ENCODE measurements at regions not wholly inside any gene's neighbourhood (a gene's known extent, or its start where the extent isn't known, plus 50 kb on each side); places are given as distances from the start of the nearest gene placed in this dataset.

DNA sequence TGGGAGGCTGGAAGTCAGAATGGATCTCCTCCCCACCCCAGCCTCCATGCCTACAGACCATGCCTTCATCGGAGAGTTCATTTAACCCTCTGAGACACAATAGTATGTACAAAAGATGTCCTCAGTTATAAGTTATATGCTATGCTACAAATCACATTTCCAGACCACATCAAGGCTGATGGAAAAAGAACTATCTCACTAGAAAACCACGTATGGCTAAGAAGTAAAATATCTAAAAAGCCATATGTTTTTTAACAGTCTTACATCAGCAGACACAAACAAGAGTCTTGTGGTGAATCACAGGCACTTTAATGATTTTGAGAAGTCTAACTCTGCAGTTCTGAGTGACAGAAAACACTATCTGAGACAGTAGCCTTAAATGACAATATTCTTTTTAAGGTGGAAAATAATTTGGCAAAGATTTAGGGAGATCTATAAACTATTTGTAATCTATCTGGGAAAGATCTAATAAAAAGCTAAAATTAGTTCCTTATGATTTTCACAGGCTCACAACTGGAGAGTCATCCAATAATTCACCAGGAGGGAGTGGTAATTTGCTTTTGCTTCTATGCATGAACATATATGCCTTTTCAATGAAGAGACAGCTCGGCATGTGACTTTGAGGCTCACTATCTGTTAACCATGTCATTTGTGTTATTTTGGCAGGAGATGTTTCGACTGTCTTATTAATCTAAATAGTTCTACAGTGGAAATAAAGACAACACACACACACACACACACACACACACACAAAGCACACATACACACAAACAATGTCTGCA, 197.5 kb downstream of the IRS1 start:
- DNase-seq (ENCODE audit: low spot score) = no peak
- peaks cover 6% of the 10 kb centered on the region for H3K27me3 Mint-ChIP-seq (ENCODE audit: low read depth)
- no peaks in the 10 kb centered on the region for H3K4me1 Mint-ChIP-seq (ENCODE audit: low read depth)
- no peak overlapping the region for H3K27ac Mint-ChIP-seq
- no peaks in the 10 kb centered on the region for H3K9me3 Mint-ChIP-seq
- no peak overlapping the region for H3K4me3 Mint-ChIP-seq
- no peaks in the 10 kb centered on the region for H3K36me3 Mint-ChIP-seq (ENCODE audit: low read depth)

DNA sequence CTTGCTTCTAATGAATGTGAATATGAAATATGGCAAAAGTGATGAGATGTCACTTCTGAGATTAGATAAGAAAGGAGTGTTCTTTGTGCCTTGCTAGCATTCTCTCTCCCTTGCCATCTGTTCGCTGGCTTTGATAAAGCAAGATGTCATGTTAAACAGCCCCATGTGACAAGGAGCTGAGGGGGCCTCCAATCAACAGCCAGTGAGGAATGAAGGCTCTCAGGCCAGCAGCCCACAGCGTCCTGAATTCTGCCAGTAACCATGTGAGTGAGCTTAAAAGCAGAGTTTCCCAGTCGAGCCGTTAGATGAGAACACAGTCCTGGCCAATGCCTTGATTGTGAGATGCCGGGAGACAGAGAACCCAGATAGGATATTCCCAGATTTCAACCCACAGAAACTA, 198.8 kb downstream of the IRS1 start:
- DNase-seq (ENCODE audit: low spot score) = no peak
- peaks cover 6% of the 10 kb centered on the region for H3K27me3 Mint-ChIP-seq (ENCODE audit: low read depth)
- H3K36me3 Mint-ChIP-seq (ENCODE audit: low read depth) = no peaks in the 10 kb centered on the region
- no peak overlapping the region for H3K4me3 Mint-ChIP-seq
- no peak overlapping the region for H3K27ac Mint-ChIP-seq
- no peaks in the 10 kb centered on the region for H3K4me1 Mint-ChIP-seq (ENCODE audit: low read depth)
- peaks cover 5% of the 10 kb centered on the region for H3K9me3 Mint-ChIP-seq

DNA sequence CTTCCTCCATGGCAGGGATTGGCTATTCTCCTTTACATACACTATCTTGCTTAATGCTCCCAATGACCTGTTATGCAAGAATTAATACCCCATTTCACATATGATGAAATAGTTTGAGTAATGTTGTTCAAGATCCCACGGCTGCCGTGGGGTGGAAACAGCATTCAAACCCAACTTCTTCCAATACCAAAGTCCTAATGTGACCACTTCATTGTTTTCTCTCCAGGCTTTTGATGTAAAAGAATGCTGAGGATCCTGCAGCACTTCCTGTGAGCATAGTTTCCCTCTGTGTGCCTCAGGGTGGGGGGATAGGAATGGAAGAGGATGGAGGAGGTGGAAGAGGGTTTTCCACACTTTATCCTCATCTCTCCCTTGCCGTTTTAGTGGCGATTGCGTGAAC, 199.4 kb downstream of the IRS1 start:
- Mint-ChIP-seq H3K27ac (no peak overlapping the region), H3K4me1 (ENCODE audit: low read depth) (no peaks in the 10 kb centered on the region), H3K36me3 (ENCODE audit: low read depth) (no peaks in the 10 kb centered on the region), H3K9me3 (peaks cover 5% of the 10 kb centered on the region), H3K27me3 (ENCODE audit: low read depth) (peaks cover 6% of the 10 kb centered on the region), H3K4me3 (no peak overlapping the region)
- DNase-seq (ENCODE audit: low spot score) = no peak

DNA sequence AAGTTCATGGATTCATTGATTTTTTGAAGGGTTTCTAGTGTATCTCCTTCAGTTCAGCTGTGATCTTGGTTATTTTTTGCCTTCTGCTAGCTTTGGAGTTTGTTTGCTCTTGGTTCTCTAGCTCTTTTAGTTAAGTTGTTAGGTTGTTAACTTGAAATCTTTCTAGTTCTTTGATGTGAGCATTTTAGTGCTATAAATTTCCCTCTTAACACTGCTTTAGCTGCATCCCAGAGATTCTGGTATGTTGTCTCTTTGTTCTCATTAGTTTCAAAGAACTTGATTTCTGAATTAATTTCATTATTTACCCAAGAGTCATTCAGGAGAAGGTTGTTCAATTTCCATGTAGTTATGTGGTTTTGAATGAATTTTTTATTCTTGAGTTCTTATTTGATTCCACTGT, 210.6 kb downstream of the IRS1 start:
- no peak for DNase-seq (ENCODE audit: low spot score)
- H3K36me3 Mint-ChIP-seq (ENCODE audit: low read depth) = no peaks in the 10 kb centered on the region
- no peaks in the 10 kb centered on the region for H3K4me1 Mint-ChIP-seq (ENCODE audit: low read depth)
- H3K27ac Mint-ChIP-seq = no peak overlapping the region
- H3K4me3 Mint-ChIP-seq = no peak overlapping the region
- H3K9me3 Mint-ChIP-seq = peaks cover 4% of the 10 kb centered on the region
- H3K27me3 Mint-ChIP-seq (ENCODE audit: low read depth) = no peaks in the 10 kb centered on the region

DNA sequence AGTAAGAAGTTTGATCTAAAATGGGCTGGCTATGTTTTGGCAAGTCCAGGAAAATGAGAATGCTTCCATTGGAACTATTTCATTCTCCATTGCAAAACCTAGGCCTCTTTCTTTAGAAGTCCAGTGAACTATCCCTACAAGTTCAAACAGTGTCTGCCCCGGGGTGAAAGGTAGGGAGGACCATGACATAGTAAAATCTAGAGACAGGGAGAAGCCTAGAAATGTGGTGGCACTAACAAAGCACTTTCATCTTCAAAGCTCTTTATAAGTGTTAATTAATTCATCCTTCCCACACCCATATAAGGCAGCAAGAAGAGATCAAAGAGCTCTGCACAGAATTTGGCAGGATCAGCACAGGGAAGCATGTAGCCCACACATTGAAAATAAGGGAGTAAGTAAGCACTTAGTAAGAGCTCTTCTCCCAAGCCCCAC, 214.5 kb downstream of the IRS1 start:
- Mint-ChIP-seq H3K27me3 (ENCODE audit: low read depth) (peaks cover 7% of the 10 kb centered on the region), H3K27ac (no peak overlapping the region), H3K4me3 (no peak overlapping the region), H3K9me3 (no peaks in the 10 kb centered on the region), H3K4me1 (ENCODE audit: low read depth) (no peaks in the 10 kb centered on the region), H3K36me3 (ENCODE audit: low read depth) (no peaks in the 10 kb centered on the region)
- DNase-seq (ENCODE audit: low spot score) = no peak

DNA sequence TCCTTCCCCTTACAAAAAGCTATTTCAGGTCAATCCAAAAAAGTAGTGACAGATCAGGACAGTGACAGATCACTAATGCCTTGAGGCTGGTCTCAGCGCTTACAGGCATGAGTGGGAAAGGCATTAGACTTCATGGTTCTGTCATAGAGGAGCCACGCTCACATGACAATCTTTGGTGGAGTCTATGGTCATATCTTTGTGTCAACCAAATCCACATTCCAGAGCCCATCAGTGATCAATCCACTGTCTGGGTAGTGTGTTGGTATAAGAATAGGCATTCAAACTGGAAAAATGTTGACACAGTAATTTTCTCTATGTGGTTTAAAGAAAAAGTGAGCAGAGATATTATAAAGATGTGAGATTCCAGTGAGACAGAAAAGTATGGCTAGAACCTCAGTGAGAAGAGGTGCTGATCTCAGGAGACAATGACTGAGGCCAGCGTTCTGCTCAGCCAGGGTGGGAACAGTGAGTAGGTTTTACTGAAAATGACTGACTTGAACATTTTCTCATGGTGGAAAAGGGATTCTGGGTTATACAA, 215.0 kb downstream of the IRS1 start:
- Mint-ChIP-seq H3K27ac (no peak overlapping the region), H3K4me3 (no peak overlapping the region), H3K4me1 (ENCODE audit: low read depth) (no peaks in the 10 kb centered on the region), H3K27me3 (ENCODE audit: low read depth) (peaks cover 7% of the 10 kb centered on the region), H3K36me3 (ENCODE audit: low read depth) (no peaks in the 10 kb centered on the region), H3K9me3 (no peaks in the 10 kb centered on the region)
- no peak for DNase-seq (ENCODE audit: low spot score)

DNA sequence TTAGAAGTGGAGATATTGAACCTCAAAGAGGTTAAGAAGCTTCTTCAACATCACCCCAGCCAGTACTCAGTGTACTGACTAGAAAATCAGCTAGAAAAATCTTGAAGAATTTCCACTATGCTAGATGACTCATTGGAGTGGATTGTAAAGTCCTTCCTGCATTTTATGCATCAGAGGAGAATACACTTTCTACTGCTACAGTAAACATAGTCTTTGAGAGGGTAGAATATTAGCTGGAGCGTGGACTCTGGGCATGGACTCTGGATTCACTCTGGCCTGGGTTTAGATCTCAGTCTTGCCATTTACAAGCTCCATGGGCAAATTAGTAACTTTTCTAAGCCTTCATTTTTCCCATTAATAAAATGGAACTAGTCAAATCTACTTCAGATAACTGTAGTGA, 215.9 kb downstream of the IRS1 start:
- Mint-ChIP-seq H3K9me3 (no peaks in the 10 kb centered on the region), H3K36me3 (ENCODE audit: low read depth) (no peaks in the 10 kb centered on the region), H3K27me3 (ENCODE audit: low read depth) (peaks cover 7% of the 10 kb centered on the region), H3K4me1 (ENCODE audit: low read depth) (no peaks in the 10 kb centered on the region), H3K4me3 (no peak overlapping the region), H3K27ac (no peak overlapping the region)
- DNase-seq (ENCODE audit: low spot score) = no peak

DNA sequence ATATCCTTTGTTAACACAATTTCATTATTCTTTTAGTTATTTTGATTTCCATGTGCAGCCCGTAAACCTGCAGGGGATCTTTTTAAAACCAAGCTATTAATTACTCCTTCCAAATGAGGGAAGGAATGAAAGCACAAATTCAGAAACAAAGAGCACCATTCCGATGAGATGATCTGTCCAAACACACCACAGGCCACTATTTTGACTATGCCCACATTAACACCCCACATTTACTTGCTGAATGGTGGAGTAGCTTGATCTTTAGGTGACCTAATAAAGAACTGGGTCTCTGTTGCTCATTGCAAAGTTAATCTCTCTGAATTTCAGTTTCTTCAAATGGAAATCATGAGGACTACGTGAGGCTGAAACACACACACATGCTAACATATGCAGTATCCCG, 218.0 kb downstream of the IRS1 start:
- DNase-seq (ENCODE audit: low spot score) = no peak
- H3K4me1 Mint-ChIP-seq (ENCODE audit: low read depth) = no peaks in the 10 kb centered on the region
- H3K27ac Mint-ChIP-seq = no peak overlapping the region
- H3K4me3 Mint-ChIP-seq = no peak overlapping the region
- H3K36me3 Mint-ChIP-seq (ENCODE audit: low read depth) = no peaks in the 10 kb centered on the region
- H3K9me3 Mint-ChIP-seq = no peaks in the 10 kb centered on the region
- peaks cover 7% of the 10 kb centered on the region for H3K27me3 Mint-ChIP-seq (ENCODE audit: low read depth)

DNA sequence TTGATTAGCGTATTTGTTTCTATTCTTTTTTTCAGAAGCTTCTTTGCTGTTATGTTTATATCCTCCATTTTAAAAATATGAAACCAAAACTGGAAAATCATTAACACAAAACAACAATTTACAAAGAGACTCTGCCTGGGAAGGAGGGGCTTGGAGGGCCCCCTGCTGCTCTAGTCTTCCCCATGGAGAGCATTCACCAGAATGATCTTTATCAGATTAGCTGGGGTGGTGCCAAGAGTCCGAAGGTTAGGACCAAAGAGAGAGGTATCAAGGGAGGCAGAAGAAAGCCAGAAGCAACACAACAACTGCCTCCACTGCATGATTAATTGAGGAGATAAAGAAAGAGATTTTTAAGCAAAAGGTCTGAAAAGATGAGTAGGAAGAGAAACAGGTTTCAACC, 218.6 kb downstream of the IRS1 start:
- Mint-ChIP-seq H3K27me3 (ENCODE audit: low read depth) (peaks cover 7% of the 10 kb centered on the region), H3K4me1 (ENCODE audit: low read depth) (no peaks in the 10 kb centered on the region), H3K27ac (no peak overlapping the region), H3K9me3 (no peaks in the 10 kb centered on the region), H3K4me3 (no peak overlapping the region), H3K36me3 (ENCODE audit: low read depth) (no peaks in the 10 kb centered on the region)
- no peak for DNase-seq (ENCODE audit: low spot score)

DNA sequence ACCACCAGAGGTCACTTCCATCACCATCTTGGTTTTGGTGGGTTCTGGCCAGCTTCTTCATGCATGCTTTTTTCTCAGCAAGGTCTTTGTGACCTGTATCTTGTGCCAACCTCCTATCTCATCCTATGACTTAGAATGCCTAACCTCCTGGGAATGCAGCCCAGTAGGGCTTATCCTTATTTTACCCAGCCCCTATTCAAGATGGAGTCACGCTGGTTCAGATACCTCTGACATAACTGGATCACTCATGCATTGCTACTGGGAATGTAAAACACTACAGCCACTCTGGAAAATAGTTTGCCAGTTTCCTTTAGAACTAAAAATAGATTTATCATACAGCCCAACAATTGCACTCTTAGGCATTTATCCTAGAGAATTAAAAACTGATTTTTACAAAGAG, 219.2 kb downstream of the IRS1 start:
- Mint-ChIP-seq H3K27ac (no peak overlapping the region), H3K9me3 (no peaks in the 10 kb centered on the region), H3K36me3 (ENCODE audit: low read depth) (no peaks in the 10 kb centered on the region), H3K4me3 (no peak overlapping the region), H3K27me3 (ENCODE audit: low read depth) (peaks cover 7% of the 10 kb centered on the region), H3K4me1 (ENCODE audit: low read depth) (no peaks in the 10 kb centered on the region)
- DNase-seq (ENCODE audit: low spot score) = no peak

DNA sequence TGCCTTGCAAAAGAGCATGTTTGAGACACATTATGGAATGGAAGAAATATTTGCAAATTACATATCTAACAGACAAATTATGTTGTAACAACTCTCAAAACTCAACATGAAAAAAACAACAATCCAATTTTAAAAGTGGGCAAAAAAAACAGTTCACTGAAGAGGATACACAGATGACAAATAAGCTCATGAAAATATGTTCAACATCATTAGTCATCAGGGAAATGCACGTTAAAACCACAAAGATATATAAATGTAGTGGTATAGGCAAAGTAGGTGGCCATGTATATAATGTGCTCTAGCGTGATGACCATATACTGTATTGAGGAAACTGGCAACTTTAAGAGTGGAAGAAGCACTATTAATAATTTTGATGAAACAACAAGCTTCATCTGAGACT, 220.1 kb downstream of the IRS1 start:
- no peak for DNase-seq (ENCODE audit: low spot score)
- no peak overlapping the region for H3K4me3 Mint-ChIP-seq
- no peak overlapping the region for H3K27ac Mint-ChIP-seq
- no peaks in the 10 kb centered on the region for H3K36me3 Mint-ChIP-seq (ENCODE audit: low read depth)
- H3K4me1 Mint-ChIP-seq (ENCODE audit: low read depth) = no peaks in the 10 kb centered on the region
- H3K9me3 Mint-ChIP-seq = no peaks in the 10 kb centered on the region
- H3K27me3 Mint-ChIP-seq (ENCODE audit: low read depth) = peaks cover 7% of the 10 kb centered on the region

DNA sequence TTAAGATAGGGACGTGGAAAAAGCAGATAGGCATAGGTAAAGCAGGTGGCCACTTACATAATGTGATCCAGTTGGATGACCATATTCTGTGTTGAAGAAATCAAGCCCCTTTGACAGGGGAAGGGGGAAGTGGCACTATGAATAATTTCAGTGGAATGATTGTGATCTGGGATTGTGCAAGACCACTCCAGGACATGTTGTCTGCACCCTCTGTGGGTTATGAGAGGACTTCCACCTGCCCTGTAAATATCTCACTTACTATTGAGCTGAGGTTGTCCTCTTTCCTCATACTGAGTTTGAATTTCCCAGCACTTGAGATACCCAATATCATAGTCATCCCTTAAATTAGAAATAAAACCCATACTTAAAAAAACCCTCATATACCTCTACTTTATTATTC, 220.7 kb downstream of the IRS1 start:
- no peaks in the 10 kb centered on the region for H3K36me3 Mint-ChIP-seq (ENCODE audit: low read depth)
- no peak overlapping the region for H3K4me3 Mint-ChIP-seq
- H3K27me3 Mint-ChIP-seq (ENCODE audit: low read depth) = peaks cover 7% of the 10 kb centered on the region
- H3K27ac Mint-ChIP-seq = no peak overlapping the region
- DNase-seq (ENCODE audit: low spot score) = no peak
- H3K9me3 Mint-ChIP-seq = no peaks in the 10 kb centered on the region
- no peaks in the 10 kb centered on the region for H3K4me1 Mint-ChIP-seq (ENCODE audit: low read depth)

DNA sequence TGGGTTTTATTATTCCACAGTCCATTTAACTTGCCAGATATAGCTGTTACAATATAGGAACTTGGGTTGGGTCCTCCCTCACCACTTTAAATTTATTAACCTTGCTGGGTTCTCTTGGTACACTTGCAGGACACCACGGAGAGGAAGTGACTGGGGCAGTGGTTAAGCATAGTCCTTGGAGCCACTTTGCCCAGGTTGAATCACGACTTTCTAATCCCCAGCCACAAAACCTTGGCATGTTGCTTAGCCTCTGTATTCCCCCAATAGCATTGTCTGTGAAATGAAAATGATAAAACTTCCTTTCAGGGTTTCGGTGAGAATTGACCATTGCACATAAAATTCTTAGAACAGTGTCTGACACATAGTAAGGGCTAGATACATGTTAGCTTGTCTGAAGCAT, 221.2 kb downstream of the IRS1 start:
- Mint-ChIP-seq H3K9me3 (no peaks in the 10 kb centered on the region), H3K4me3 (no peak overlapping the region), H3K27ac (no peak overlapping the region), H3K36me3 (ENCODE audit: low read depth) (no peaks in the 10 kb centered on the region), H3K4me1 (ENCODE audit: low read depth) (no peaks in the 10 kb centered on the region), H3K27me3 (ENCODE audit: low read depth) (peaks cover 5% of the 10 kb centered on the region)
- DNase-seq (ENCODE audit: low spot score) = no peak

DNA sequence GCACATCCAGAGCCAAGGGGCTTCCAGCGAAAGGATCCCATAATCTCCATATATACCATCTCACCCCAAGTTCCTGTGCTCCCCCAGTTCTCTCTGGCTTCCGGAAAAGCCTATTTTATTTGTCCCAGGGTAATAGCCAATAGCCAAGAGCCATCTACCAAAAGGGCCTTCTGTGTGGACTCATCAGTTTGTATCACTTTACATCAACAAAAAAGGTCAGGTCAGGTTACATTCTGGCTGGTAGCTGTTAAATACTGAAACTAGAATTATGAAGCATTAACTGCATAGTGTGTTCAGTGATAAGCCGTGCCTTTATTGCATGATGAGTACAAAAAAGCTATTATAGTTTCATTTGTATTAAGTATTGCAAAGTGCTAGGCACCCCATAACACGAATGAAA, 223.7 kb downstream of the IRS1 start:
- no peak for DNase-seq (ENCODE audit: low spot score)
- H3K4me1 Mint-ChIP-seq (ENCODE audit: low read depth) = no peaks in the 10 kb centered on the region
- H3K4me3 Mint-ChIP-seq = no peak overlapping the region
- no peaks in the 10 kb centered on the region for H3K27me3 Mint-ChIP-seq (ENCODE audit: low read depth)
- H3K36me3 Mint-ChIP-seq (ENCODE audit: low read depth) = no peaks in the 10 kb centered on the region
- no peaks in the 10 kb centered on the region for H3K9me3 Mint-ChIP-seq
- H3K27ac Mint-ChIP-seq = no peak overlapping the region

DNA sequence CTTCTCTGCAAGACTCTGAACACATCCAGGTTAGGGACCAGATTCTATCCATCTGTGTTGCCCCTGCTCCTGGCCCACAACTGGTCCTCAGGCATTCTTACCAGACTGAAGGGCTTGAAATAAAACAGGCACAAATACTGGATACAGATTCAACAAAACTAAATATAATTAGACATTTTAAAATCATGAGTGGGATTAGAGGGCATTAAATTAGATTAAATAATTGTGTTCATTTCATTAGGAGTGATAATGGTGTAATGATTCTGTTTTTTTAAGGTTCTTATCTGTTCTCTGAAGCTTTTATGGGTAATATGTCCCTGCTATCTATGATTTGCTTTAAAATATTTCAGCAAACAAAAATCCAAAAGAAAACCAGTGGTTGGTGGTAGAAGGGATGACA, 226.5 kb downstream of the IRS1 start:
- Mint-ChIP-seq H3K27me3 (ENCODE audit: low read depth) (no peaks in the 10 kb centered on the region), H3K4me3 (no peak overlapping the region), H3K9me3 (no peaks in the 10 kb centered on the region), H3K27ac (no peak overlapping the region), H3K4me1 (ENCODE audit: low read depth) (no peaks in the 10 kb centered on the region), H3K36me3 (ENCODE audit: low read depth) (no peaks in the 10 kb centered on the region)
- DNase-seq (ENCODE audit: low spot score) = no peak

Data from T-helper 2 cell treated with Interferon-gamma antibody and Interleukin-4, amounts not matched to agents 5 μg/mL and 100 μg/mL, for 36 hours (primary cell).